ENCODE measurements at regions not wholly inside any gene's neighbourhood (a gene's known extent, or its start where the extent isn't known, plus 50 kb on each side); places are given as distances from the start of the nearest gene placed in this dataset.

DNA sequence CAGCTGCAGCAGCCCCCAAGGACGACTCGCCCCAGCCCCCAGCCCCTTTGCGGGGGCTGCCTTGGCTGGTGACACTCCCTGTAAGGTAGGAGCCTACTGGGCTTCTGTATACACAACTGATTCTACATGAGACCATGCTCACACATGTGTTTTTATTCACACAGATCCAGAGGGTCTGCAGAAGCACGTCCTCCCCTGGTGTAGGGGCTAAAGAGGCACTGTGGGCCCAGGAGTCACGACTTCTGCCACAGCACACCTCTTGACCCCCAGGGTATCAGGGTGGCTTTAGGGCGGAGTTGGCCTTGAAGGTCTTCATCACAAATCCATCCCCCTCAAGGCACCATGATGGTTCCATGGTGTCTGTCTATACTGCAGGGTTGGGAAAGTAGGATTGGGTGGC lies 931.2 kb downstream of the TBC1D22A start:
- no peaks in the 10 kb centered on the region for H3K36me3 ChIP-seq
- DNase-seq (ENCODE audit: low spot score in 2 of 2) = no peak
- 64 to 85% methylated on average over 4 to 6 of the region's 6 CpGs for WGBS, 2 donors

DNA sequence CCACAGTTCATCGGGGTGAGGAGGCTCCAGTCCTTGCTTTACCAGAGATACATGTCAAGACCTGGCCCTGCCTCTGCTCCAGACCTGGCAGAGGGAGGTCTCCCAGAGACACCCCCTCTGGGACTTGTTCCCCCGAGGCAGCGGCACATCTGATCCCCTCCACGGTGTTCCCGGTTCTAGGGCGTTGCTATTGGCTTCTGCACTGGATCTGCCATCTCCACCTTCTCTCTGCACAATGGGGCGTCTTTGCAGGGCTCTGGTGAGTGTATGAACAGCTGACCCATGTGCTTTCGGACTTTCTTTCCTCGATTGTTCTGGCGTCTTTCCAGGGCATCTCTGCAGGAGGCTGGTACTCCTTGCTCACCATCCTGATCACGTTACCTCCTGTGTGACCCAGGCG lies 930.4 kb downstream of the TBC1D22A start:
- WGBS, 2 donors = 73 to 84% methylated on average over 12 of the region's 12 CpGs
- Histone ChIP-seq H3K9me3 (peaks cover 0 to 5% (median 0%) of the 10 kb centered on the region in 4 donors), H3K27ac (no peak overlapping the region), H3K27me3 (no peaks in the 10 kb centered on the region), H3K4me3 (no peak overlapping the region), H3K36me3 (no peaks in the 10 kb centered on the region), H3K4me1 (no peaks in the 10 kb centered on the region)
- DNase-seq (ENCODE audit: low spot score in 2 of 2) = no peak
- TF ChIP-seq POLR2A (IDR thresholded peaks at IDR 0.05) (no peak), EP300 (IDR thresholded peaks at IDR 0.05) (no peak)
- TF ChIP-seq, protein P1, sequence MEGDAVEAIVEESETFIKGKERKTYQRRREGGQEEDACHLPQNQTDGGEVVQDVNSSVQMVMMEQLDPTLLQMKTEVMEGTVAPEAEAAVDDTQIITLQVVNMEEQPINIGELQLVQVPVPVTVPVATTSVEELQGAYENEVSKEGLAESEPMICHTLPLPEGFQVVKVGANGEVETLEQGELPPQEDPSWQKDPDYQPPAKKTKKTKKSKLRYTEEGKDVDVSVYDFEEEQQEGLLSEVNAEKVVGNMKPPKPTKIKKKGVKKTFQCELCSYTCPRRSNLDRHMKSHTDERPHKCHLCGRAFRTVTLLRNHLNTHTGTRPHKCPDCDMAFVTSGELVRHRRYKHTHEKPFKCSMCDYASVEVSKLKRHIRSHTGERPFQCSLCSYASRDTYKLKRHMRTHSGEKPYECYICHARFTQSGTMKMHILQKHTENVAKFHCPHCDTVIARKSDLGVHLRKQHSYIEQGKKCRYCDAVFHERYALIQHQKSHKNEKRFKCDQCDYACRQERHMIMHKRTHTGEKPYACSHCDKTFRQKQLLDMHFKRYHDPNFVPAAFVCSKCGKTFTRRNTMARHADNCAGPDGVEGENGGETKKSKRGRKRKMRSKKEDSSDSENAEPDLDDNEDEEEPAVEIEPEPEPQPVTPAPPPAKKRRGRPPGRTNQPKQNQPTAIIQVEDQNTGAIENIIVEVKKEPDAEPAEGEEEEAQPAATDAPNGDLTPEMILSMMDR (IDR thresholded peaks at IDR 0.05) = no peak

More for the DNA sequence above, 931.2 kb downstream of the TBC1D22A start:
- TF ChIP-seq POLR2A (IDR thresholded peaks at IDR 0.05) = no peak
- Histone ChIP-seq H3K27ac (no peak overlapping the region), H3K4me3 (no peak overlapping the region), H3K9me3 (no peaks in the 10 kb centered on the region), H3K4me1 (no peaks in the 10 kb centered on the region), H3K27me3 (no peaks in the 10 kb centered on the region)

DNA sequence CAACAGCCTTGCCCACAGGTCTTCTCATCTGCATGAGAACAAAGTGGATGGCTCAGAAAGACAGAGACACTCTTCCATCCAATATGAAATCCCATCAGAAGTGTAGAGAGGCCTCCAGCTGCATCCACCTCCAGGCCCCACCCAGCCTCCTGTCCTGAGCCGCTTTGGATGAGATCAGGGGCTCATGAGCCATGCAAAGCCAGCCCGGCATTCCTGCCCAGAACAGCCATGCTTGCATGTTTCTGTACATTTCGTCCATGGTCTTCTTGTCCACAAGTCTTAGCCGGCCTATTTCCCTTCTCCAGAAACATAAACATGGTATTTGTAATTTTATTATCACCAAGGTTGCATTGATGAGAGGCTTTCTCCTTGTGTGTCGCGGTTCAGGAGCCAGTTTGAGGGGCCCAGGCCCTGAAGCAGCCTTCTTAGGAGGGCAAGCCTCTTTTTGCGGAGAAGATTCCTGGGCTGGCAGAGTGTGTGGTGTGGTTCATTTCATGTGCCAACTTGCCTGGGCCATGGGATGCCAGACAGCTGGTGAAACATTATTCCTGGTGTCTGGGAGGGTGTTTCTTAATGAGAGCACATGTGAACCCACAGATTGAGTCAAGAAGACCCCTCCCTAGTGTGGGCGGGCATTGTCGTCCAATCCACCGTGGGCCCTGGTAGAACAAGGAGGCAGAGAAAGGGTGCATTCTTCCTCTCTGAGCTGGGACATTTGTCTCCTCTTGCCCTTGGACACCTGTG lies 928.9 kb downstream of the TBC1D22A start:
- Histone ChIP-seq H3K9me3 (peaks cover 0 to 5% (median 0%) of the 10 kb centered on the region in 4 donors), H3K4me1 (no peaks in the 10 kb centered on the region), H3K36me3 (no peaks in the 10 kb centered on the region), H3K27ac (no peak overlapping the region), H3K4me3 (no peak overlapping the region), H3K27me3 (no peaks in the 10 kb centered on the region)
- no peak for DNase-seq (ENCODE audit: low spot score in 2 of 2)
- no peak for TF ChIP-seq POLR2A (IDR thresholded peaks at IDR 0.05)
- TF ChIP-seq, protein P1 (IDR thresholded peaks at IDR 0.05) = no peak
- TF ChIP-seq EP300 (IDR thresholded peaks at IDR 0.05) = no peak
- 92 to 94% methylated on average over 10 of the region's 10 CpGs for WGBS, 2 donors

DNA sequence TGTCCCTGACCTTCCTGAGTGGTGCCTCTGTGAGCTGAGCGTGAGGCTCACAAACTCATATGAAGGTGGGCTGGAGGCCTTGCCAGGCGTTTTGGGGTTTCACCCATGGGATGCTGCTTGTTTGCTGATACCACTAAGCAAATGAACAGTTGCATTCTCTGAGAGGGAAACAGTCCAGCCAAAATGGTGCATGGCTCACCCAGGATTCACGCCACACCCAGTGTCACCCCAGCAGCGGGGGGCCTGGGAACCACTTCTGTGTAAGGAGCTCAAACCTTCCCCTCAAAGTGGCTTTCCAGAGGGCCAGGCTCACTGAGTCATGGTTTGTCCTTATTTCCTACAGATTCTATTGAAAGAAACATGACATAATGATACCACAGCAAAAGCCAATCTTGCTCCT lies 928.1 kb downstream of the TBC1D22A start:
- H3K9me3 ChIP-seq = peaks cover 0 to 5% (median 0%) of the 10 kb centered on the region in 4 donors
- 86 to 87% methylated on average over 4 of the region's 4 CpGs for WGBS, 2 donors

DNA sequence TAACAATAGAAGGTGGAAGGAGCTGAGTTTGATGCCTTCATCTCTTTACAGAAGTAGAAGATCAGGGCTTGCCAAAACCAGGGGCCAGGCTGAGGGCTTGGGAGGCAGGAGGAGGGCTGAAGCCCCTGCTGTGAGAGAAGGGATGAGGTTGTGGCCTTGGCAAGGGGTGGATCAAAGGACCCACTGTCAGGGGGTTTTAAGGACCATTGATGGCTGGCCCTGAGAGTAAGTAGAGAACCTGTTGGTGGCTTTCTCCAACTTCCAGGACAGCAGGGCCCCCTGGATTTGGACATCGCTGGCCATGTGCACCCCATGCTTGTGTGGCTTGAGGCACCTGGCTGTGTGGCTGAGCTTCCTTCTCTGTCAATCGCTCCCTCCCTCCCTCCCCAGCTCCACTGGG lies 927.7 kb downstream of the TBC1D22A start:
- Histone ChIP-seq H3K4me1 (no peaks in the 10 kb centered on the region), H3K27ac (no peak overlapping the region), H3K36me3 (no peaks in the 10 kb centered on the region), H3K4me3 (no peak overlapping the region), H3K27me3 (no peaks in the 10 kb centered on the region), H3K9me3 (peaks cover 0 to 7% (median 0%) of the 10 kb centered on the region in 4 donors)
- 83 to 95% methylated on average over 2 of the region's 2 CpGs for WGBS, 2 donors
- no peak for DNase-seq (ENCODE audit: low spot score in 2 of 2)
- TF ChIP-seq, protein P1 (IDR thresholded peaks at IDR 0.05) = no peak
- TF ChIP-seq EP300 (IDR thresholded peaks at IDR 0.05) = no peak
- TF ChIP-seq POLR2A (IDR thresholded peaks at IDR 0.05) = no peak

More for the DNA sequence above, 928.1 kb downstream of the TBC1D22A start:
- Histone ChIP-seq H3K27me3 (no peaks in the 10 kb centered on the region), H3K36me3 (no peaks in the 10 kb centered on the region), H3K4me1 (no peaks in the 10 kb centered on the region), H3K27ac (no peak overlapping the region), H3K4me3 (no peak overlapping the region)
- TF ChIP-seq EP300 (IDR thresholded peaks at IDR 0.05) = no peak
- TF ChIP-seq, protein P1 (IDR thresholded peaks at IDR 0.05) = no peak
- TF ChIP-seq POLR2A (IDR thresholded peaks at IDR 0.05) = no peak
- no peak for DNase-seq (ENCODE audit: low spot score in 2 of 2)

Measured in tibial nerve (tissue), 4 donors.